Heart left ventricle (tissue), 13 donors: ENCODE measurements at regions not wholly inside any gene's neighbourhood (a gene's known extent, or its start where the extent isn't known, plus 50 kb on each side); places are given as distances from the start of the nearest gene placed in this dataset.
"Not testable (repeated sequence)": the region's sequence is repeated elsewhere in the genome, so short reads cannot be mapped to it uniquely, and the experiment has no call there.

ENCODE experiments used
- CTCF ChIP-seq, 12 donors: fragments of 200-600 bp; sonication (generic) in 4 of 12; IDR thresholded peaks; one replicate each; pipeline versions ENCODE4 v1.5.0 to v1.8.0; 2018 to 2022; ENCODE audit warnings: antibody characterized with exemption in 12 of 12, mild to moderate bottlenecking in 5 of 12
- POLR2A ChIP-seq, 2 donors: fragments of 450-650 bp; IDR thresholded peaks; one replicate each; pipeline ENCODE4 v1.6.1; 2017; ENCODE audit warnings: antibody characterized with exemption in 2 of 2, mild to moderate bottlenecking in 2 of 2, moderate library complexity in 2 of 2
- donor health status: ischemic (EF 13 %, LVEDD 7.1; RV severe dilation, severe dysfunction).
- donor health status: DM: no; HTN: yes; CAD: no.
- donor health status: DM: no; HTN: no; CAD: no.
- donor health status: ischemic (EF 25% LVEDD 6.9; RV normal size, moderate dysfunction).
- donor health status: ischemic (EF 25% LVEDD 5.7; RV mildly dilated, moderate dysfunction).
- donor health status: ischemic (EF 35%, LVEDD 5.7; RV mildly dilated, moderate dysfunction).
- donor health status: nonischemic (EF 11% LVEDD 7.7; RV severe dilation, severe dysfunction).
- donor health status: DM: yes; HTN: yes; CAD: no.
- donor health status: PGD.
- donor health status: ischemic (EF 29% LVEDD 5.4; RV normal size, mild dysfunction).
- donor health status: nonischemic (EF 23%, LVEDD 6.1; RV moderate dilation, normal function).

- TF ChIP-seq CTCF, POLR2A (IDR thresholded peaks at IDR 0.05): not testable (repeated sequence)
Observed at GRCh38 chr11:92157390-92157789, 67.2 kb upstream of the FAT3 start.
